GM12864 (cell line): ENCODE measurements at regions not wholly inside any gene's neighbourhood (a gene's known extent, or its start where the extent isn't known, plus 50 kb on each side); places are given as distances from the start of the nearest gene placed in this dataset.

Source experiments
- DNase-seq: peaks from one replicate; pipeline ENCODE4 v3.0.0-alpha.2; 2011; ENCODE audit warnings: low read depth
- H3K4me3 ChIP-seq: 2 replicates; pipeline ENCODE4 v1.5.1; 2011; ENCODE audit warnings: mild to moderate bottlenecking, low read depth, low read length, control low read depth
- TF ChIP-seq, protein P1 (sequence below): IDR thresholded peaks from 2 replicates; pipeline ENCODE4 v1.5.1; 2011; ENCODE audit warnings: low read depth, mild to moderate bottlenecking, moderate library complexity, low read length, control low read depth, inconsistent platforms; ENCODE audit errors: missing control alignments

DNA sequence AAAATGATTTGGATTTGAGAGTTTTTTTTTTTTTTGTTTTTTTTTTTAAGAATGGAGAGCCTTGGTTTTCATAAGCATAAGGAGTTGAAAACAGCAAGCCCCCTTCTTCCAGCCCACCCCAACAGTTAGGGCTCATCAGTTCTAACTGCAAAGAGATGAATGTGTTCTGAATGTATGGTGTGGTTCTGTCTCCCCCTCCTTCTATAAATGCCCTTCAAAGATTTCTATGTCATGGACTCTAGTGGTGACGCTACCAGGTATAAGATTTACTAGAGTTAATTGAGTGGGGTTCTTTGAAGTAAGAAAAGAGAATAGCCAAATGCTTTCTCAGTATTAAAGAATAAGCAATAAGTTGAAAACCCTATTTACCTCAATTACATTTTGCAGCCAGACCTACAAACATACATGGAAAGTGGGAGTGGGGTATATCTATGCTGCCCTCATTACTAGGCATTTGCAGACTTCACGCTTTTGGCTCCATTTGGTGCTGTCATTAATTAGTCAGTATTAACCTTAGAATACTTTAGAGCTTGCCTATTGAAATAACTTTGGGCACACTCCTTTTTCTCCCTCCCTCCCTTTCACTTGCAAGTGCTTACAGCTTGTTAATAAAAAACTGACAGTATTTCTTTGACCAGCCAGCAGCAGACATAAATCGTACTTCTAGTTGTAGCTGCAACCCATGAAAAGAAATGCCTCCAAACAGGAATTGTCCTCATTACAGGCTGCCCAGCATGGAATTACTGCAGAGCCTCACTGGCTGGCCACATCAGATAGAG, 667.2 kb upstream of the ZNF608 start:
- no peak for DNase-seq
- TF ChIP-seq, protein P1, sequence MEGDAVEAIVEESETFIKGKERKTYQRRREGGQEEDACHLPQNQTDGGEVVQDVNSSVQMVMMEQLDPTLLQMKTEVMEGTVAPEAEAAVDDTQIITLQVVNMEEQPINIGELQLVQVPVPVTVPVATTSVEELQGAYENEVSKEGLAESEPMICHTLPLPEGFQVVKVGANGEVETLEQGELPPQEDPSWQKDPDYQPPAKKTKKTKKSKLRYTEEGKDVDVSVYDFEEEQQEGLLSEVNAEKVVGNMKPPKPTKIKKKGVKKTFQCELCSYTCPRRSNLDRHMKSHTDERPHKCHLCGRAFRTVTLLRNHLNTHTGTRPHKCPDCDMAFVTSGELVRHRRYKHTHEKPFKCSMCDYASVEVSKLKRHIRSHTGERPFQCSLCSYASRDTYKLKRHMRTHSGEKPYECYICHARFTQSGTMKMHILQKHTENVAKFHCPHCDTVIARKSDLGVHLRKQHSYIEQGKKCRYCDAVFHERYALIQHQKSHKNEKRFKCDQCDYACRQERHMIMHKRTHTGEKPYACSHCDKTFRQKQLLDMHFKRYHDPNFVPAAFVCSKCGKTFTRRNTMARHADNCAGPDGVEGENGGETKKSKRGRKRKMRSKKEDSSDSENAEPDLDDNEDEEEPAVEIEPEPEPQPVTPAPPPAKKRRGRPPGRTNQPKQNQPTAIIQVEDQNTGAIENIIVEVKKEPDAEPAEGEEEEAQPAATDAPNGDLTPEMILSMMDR = no peak

DNA sequence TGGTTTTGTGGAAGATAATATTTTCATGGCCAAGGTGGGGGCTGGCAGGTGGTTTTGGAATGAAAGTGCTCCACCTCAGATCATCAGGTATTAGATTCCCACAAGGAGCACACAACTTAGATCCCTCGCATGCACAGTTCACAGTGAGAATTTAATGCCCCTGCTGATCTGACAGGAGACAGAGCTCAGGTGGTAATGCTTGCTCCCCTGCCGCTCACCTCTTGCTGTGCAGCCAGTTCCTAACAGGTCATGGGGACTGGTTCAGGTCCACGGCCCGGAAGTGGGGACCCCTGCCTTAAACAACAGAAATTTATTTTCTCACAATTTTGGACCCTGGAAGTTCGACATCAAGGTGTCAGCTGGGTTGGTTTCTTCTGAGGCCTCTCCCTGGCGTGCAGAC, 668.7 kb upstream of the ZNF608 start:
- DNase-seq = no peak
- TF ChIP-seq, protein P1 = no peak
- H3K4me3 ChIP-seq = no peak overlapping the region

More for the DNA sequence above, 667.2 kb upstream of the ZNF608 start:
- H3K4me3 ChIP-seq = no peak overlapping the region

DNA sequence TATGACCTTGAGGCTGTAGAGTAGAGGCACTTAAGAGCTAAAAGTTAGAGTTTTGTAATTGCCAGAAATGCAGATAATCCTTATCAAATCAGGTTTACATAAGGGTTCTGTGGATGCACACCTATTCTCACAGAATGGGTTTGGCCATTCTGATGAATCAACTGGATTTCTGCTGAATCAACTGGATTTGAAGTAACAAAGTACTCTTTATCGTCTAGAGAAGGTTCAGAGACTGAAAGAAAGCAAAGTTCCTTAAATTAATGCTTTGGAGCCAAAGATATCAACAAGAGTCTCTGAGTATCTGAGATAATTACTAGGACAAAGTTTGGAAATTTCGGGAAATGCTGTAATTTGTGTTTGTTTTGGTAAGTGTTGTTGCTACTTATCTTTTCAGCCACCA, 669.6 kb upstream of the ZNF608 start:
- no peak for DNase-seq
- TF ChIP-seq, protein P1 = no peak
- no peak overlapping the region for H3K4me3 ChIP-seq

DNA sequence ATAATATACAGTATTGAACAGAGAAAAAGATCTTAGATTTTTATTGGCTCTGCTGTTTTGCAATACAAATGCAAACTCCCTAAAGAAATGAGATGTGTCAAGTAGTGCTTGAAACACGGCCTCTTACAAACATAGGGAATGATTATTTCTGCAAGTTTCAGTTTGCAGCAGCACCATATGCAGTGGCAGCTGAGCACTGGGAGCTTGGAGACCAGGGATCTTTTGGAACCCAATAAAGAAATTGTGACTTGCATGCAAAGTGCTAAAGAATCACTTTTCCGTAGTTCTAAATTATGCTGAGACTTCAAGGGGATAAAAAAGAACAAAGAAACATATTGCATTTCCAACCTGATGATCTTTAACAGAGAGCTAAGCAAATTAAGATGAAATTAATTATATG, 674.6 kb upstream of the ZNF608 start:
- TF ChIP-seq, protein P1 = no peak
- H3K4me3 ChIP-seq = no peak overlapping the region
- no peak for DNase-seq

DNA sequence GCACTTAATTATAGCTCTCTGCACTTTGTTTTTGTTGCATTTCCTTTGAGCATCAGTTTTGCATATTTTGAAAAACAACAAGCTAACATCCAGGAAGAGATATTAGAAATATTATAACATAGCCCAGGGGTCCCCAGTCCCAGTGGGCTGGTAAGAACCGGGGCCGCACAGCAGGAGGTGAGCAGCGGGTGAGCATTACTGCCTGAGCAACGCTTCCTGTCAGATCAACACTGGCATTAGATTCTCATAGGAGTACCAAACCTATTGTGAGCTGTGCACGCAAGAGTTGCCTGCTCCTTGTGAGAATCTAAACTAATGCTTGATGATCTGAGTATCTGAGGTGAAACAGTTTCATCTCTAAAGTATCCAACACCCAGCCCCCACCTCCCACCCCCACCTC, 675.9 kb upstream of the ZNF608 start:
- no peak for DNase-seq
- no peak overlapping the region for H3K4me3 ChIP-seq
- TF ChIP-seq, protein P1 = no peak

DNA sequence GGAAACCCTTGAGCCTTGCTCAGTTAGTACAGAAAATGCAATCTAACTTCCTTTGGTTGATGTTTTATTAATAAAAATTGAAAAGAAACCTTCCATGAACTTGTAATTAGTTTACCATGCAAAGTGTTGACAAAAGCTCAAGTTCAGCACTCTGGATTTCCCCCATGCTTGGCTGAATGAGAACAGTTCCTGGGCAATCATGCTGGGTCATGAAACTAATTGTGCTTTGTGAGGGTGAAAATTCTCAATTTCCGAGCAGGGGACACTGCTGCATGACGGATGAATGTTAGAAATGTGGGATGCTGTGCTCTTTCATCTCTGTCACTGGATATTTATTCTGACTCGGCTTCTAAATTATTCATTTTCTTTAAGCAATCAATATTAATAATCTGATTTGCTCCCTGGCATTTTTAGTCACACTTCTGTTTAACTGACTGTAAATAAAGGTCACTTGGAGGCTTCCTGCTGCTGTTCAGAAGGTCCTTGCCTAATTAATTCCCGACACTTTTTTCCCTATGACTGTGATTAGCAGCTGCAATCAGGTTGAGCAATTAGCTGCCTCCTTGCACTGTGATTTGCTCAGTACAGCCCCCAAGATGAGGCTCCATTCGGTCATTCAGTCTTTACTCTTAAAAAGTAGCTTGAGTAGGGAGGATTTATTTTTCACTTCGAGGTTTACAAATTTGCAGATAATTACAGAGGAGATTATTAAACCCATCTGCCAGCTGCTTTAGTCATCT, 678.1 kb upstream of the ZNF608 start:
- no peak for DNase-seq

More for the DNA sequence above, 678.1 kb upstream of the ZNF608 start:
- TF ChIP-seq, protein P1 = no peak
- H3K4me3 ChIP-seq = no peak overlapping the region
